ENCODE measurements at regions not wholly inside any gene's neighbourhood (a gene's known extent, or its start where the extent isn't known, plus 50 kb on each side); places are given as distances from the start of the nearest gene placed in this dataset.

DNA sequence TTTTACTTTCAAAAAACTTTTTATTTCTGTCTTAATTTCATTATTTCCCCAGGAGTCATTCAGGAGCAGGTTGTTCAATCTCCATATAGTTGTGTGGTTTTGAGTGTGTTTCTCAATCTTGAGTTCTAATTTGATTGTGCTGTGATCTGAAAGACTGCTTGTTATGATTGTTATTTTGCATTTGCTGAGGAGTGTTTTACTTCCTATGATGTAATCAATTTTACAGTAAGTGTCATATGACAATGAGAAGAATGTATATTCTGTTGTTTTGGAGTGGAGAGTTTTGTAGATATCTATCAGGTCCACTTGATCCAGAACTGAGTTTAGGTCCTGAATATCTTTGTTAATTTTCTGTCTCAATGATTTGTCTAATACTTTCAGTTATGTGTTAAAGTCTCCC, 706.9 kb upstream of the CTNND2 start:
- H3K36me3 Mint-ChIP-seq (ENCODE audit: low read depth) = peaks cover 50% of the 10 kb centered on the region
- H3K4me3 ChIP-seq = no peak overlapping the region
- no peak overlapping the region for H3K4me3 Mint-ChIP-seq

More for the DNA sequence above, 706.9 kb upstream of the CTNND2 start:
- H3K9me2 ChIP-seq (ENCODE audit: insufficient read depth) = peaks cover 8% of the 10 kb centered on the region
- H3K4me2 ChIP-seq = no peak overlapping the region
- TF ChIP-seq STAT1 (IDR thresholded peaks at IDR 0.05; ENCODE audit: unreplicated experiment) (no peak), JUNB (IDR thresholded peaks at IDR 0.05; ENCODE audit: unreplicated experiment) (no peak), NANOG (IDR thresholded peaks at IDR 0.05; ENCODE audit: borderline replicate concordance) (no peak), EZH2phosphoT487 (IDR thresholded peaks at IDR 0.05; ENCODE audit: unreplicated experiment) (no peak), EZH2 (IDR thresholded peaks at IDR 0.05; ENCODE audit: low read depth, unreplicated experiment) (no peak), ZNF114 (CRISPR knock-in tag; IDR thresholded peaks at IDR 0.05) (no peak), POLR2AphosphoS5 (IDR thresholded peaks at IDR 0.05; ENCODE audit: low read depth) (no peak), CREB1 (CRISPR knock-in tag; IDR thresholded peaks at IDR 0.05; ENCODE audit: low read depth) (no peak), ZNF331 (CRISPR knock-in tag; IDR thresholded peaks at IDR 0.05; ENCODE audit: low read depth) (no peak)
- TF ChIP-seq, protein P1, sequence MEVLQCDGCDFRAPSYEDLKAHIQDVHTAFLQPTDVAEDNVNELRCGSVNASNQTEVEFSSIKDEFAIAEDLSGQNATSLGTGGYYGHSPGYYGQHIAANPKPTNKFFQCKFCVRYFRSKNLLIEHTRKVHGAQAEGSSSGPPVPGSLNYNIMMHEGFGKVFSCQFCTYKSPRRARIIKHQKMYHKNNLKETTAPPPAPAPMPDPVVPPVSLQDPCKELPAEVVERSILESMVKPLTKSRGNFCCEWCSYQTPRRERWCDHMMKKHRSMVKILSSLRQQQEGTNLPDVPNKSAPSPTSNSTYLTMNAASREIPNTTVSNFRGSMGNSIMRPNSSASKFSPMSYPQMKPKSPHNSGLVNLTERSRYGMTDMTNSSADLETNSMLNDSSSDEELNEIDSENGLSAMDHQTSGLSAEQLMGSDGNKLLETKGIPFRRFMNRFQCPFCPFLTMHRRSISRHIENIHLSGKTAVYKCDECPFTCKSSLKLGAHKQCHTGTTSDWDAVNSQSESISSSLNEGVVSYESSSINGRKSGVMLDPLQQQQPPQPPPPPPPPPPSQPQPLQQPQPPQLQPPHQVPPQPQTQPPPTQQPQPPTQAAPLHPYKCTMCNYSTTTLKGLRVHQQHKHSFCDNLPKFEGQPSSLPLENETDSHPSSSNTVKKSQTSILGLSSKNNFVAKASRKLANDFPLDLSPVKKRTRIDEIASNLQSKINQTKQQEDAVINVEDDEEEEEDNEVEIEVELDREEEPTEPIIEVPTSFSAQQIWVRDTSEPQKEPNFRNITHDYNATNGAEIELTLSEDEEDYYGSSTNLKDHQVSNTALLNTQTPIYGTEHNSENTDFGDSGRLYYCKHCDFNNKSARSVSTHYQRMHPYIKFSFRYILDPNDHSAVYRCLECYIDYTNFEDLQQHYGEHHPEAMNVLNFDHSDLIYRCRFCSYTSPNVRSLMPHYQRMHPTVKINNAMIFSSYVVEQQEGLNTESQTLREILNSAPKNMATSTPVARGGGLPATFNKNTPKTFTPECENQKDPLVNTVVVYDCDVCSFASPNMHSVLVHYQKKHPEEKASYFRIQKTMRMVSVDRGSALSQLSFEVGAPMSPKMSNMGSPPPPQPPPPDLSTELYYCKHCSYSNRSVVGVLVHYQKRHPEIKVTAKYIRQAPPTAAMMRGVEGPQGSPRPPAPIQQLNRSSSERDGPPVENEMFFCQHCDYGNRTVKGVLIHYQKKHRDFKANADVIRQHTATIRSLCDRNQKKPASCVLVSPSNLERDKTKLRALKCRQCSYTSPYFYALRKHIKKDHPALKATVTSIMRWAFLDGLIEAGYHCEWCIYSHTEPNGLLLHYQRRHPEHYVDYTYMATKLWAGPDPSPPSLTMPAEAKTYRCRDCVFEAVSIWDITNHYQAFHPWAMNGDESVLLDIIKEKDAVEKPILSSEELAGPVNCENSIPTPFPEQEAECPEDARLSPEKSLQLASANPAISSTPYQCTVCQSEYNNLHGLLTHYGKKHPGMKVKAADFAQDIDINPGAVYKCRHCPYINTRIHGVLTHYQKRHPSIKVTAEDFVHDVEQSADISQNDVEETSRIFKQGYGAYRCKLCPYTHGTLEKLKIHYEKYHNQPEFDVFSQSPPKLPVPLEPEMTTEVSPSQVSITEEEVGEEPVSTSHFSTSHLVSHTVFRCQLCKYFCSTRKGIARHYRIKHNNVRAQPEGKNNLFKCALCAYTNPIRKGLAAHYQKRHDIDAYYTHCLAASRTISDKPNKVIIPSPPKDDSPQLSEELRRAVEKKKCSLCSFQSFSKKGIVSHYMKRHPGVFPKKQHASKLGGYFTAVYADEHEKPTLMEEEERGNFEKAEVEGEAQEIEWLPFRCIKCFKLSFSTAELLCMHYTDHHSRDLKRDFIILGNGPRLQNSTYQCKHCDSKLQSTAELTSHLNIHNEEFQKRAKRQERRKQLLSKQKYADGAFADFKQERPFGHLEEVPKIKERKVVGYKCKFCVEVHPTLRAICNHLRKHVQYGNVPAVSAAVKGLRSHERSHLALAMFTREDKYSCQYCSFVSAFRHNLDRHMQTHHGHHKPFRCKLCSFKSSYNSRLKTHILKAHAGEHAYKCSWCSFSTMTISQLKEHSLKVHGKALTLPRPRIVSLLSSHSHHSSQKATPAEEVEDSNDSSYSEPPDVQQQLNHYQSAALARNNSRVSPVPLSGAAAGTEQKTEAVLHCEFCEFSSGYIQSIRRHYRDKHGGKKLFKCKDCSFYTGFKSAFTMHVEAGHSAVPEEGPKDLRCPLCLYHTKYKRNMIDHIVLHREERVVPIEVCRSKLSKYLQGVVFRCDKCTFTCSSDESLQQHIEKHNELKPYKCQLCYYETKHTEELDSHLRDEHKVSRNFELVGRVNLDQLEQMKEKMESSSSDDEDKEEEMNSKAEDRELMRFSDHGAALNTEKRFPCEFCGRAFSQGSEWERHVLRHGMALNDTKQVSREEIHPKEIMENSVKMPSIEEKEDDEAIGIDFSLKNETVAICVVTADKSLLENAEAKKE (CRISPR knock-in tag; IDR thresholded peaks at IDR 0.05) = no peak
- TF ChIP-seq, protein P2, sequence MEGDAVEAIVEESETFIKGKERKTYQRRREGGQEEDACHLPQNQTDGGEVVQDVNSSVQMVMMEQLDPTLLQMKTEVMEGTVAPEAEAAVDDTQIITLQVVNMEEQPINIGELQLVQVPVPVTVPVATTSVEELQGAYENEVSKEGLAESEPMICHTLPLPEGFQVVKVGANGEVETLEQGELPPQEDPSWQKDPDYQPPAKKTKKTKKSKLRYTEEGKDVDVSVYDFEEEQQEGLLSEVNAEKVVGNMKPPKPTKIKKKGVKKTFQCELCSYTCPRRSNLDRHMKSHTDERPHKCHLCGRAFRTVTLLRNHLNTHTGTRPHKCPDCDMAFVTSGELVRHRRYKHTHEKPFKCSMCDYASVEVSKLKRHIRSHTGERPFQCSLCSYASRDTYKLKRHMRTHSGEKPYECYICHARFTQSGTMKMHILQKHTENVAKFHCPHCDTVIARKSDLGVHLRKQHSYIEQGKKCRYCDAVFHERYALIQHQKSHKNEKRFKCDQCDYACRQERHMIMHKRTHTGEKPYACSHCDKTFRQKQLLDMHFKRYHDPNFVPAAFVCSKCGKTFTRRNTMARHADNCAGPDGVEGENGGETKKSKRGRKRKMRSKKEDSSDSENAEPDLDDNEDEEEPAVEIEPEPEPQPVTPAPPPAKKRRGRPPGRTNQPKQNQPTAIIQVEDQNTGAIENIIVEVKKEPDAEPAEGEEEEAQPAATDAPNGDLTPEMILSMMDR (conservative IDR thresholded peaks at IDR 0.05; ENCODE audit: low read depth in 2 of 2) = no peak
- TF ChIP-seq, protein P3, sequence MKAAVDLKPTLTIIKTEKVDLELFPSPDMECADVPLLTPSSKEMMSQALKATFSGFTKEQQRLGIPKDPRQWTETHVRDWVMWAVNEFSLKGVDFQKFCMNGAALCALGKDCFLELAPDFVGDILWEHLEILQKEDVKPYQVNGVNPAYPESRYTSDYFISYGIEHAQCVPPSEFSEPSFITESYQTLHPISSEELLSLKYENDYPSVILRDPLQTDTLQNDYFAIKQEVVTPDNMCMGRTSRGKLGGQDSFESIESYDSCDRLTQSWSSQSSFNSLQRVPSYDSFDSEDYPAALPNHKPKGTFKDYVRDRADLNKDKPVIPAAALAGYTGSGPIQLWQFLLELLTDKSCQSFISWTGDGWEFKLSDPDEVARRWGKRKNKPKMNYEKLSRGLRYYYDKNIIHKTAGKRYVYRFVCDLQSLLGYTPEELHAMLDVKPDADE (IDR thresholded peaks at IDR 0.05) = no peak
- TF ChIP-seq, protein P4, sequence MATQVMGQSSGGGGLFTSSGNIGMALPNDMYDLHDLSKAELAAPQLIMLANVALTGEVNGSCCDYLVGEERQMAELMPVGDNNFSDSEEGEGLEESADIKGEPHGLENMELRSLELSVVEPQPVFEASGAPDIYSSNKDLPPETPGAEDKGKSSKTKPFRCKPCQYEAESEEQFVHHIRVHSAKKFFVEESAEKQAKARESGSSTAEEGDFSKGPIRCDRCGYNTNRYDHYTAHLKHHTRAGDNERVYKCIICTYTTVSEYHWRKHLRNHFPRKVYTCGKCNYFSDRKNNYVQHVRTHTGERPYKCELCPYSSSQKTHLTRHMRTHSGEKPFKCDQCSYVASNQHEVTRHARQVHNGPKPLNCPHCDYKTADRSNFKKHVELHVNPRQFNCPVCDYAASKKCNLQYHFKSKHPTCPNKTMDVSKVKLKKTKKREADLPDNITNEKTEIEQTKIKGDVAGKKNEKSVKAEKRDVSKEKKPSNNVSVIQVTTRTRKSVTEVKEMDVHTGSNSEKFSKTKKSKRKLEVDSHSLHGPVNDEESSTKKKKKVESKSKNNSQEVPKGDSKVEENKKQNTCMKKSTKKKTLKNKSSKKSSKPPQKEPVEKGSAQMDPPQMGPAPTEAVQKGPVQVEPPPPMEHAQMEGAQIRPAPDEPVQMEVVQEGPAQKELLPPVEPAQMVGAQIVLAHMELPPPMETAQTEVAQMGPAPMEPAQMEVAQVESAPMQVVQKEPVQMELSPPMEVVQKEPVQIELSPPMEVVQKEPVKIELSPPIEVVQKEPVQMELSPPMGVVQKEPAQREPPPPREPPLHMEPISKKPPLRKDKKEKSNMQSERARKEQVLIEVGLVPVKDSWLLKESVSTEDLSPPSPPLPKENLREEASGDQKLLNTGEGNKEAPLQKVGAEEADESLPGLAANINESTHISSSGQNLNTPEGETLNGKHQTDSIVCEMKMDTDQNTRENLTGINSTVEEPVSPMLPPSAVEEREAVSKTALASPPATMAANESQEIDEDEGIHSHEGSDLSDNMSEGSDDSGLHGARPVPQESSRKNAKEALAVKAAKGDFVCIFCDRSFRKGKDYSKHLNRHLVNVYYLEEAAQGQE (IDR thresholded peaks at IDR 0.05; ENCODE audit: unreplicated experiment) = no peak
- H3F3A ChIP-seq (replicated peaks; ENCODE audit: low read depth) = no peaks in the 10 kb centered on the region
- peaks cover 3% of the 10 kb centered on the region for H3K27me3 Mint-ChIP-seq (ENCODE audit: insufficient read depth, low read depth, poor library complexity)
- H3K27ac Mint-ChIP-seq = no peak overlapping the region
- DNase-seq (ENCODE audit: low spot score) (no peak), ATAC-seq (no peak)
- no peaks in the 10 kb centered on the region for H3K79me2 ChIP-seq (replicated peaks; ENCODE audit: insufficient read depth)
- no peak overlapping the region for H3K27ac ChIP-seq (ENCODE audit: low read depth)
- no peaks in the 10 kb centered on the region for H3K36me3 ChIP-seq (ENCODE audit: insufficient read depth)
- H3K4me1 ChIP-seq (ENCODE audit: insufficient read depth) = peaks cover 11% of the 10 kb centered on the region
- H2AFZ ChIP-seq = no peak overlapping the region
- H3K4me1 Mint-ChIP-seq = peaks cover 12% of the 10 kb centered on the region
- H4K20me1 ChIP-seq (replicated peaks; ENCODE audit: insufficient read depth) = no peaks in the 10 kb centered on the region
- H3K9me3 Mint-ChIP-seq = peaks cover 46% of the 10 kb centered on the region
- H3K27me3 ChIP-seq (ENCODE audit: insufficient read depth) = no peaks in the 10 kb centered on the region

All from GM23338 (cell line).